ENCODE measurements at regions not wholly inside any gene's neighbourhood (a gene's known extent, or its start where the extent isn't known, plus 50 kb on each side); places are given as distances from the start of the nearest gene placed in this dataset.

GRCh38 chr5:131022811-131023497 lies 142.1 kb downstream of the HINT1 start:
- H3K4me3 Mint-ChIP-seq, result no peak overlapping the region
- H3K9me3 Mint-ChIP-seq, result peaks cover 0 to 4% (median 0%) of the 10 kb centered on the region in 7 donors
- H3K9ac ChIP-seq (ENCODE audit: insufficient read depth, low read length, poor library complexity, severe bottlenecking), result no peak overlapping the region
- H3K4me2 ChIP-seq (replicated peaks; ENCODE audit: extremely low read depth, low read length, poor library complexity, severe bottlenecking), result no peak overlapping the region
- H3K27ac Mint-ChIP-seq, result no peak overlapping the region
- H3K4me1 Mint-ChIP-seq, result peaks cover 18% of the 10 kb centered on the region
- H3K4me1 ChIP-seq (ENCODE audit: control insufficient read depth in 1 of 2, insufficient read depth in 2 of 2, low read length in 2 of 2), result peaks cover 12 to 20% of the 10 kb centered on the region in 2 donors
- DNase-seq, result no peak
- no peak overlapping the region for H2AFZ ChIP-seq (ENCODE audit: insufficient read depth, low read depth, low read length, poor library complexity, severe bottlenecking)
- no peaks in the 10 kb centered on the region for H3K27me3 ChIP-seq (ENCODE audit: control insufficient read depth in 2 of 2, insufficient read depth in 2 of 2, low read length in 2 of 2)
- no peaks in the 10 kb centered on the region for H3K27me3 Mint-ChIP-seq (ENCODE audit: low read depth in 3 of 3)
- H3K36me3 ChIP-seq (replicated peaks in 1 of 2; ENCODE audit: control insufficient read depth in 1 of 2, insufficient read depth in 2 of 2, low read length in 2 of 2), result no peaks in the 10 kb centered on the region
- H3K36me3 Mint-ChIP-seq, result no peaks in the 10 kb centered on the region
- no peaks in the 10 kb centered on the region for H3K9me3 ChIP-seq (replicated peaks in 1 of 2; ENCODE audit: control insufficient read depth in 1 of 2, insufficient read depth in 1 of 2, low read length in 2 of 2)
- no peaks in the 10 kb centered on the region for H3K79me2 ChIP-seq (ENCODE audit: insufficient read depth, low read length)
- no peak for TF ChIP-seq CTCF (IDR thresholded peaks at IDR 0.05)
- no peaks in the 10 kb centered on the region for H4K20me1 ChIP-seq (ENCODE audit: insufficient read depth, low read length)
- WGBS (ENCODE audit: insufficient coverage), result 86% methylated on average over 1 of the region's 1 CpG
- H3K4me3 ChIP-seq (replicated peaks in 1 of 3; ENCODE audit: low read depth in 2 of 3, low read length in 3 of 3), result no peak overlapping the region
- peak overlapping the region in 1 of 2 donors; percentile 26 for H3K27ac ChIP-seq (ENCODE audit: low read depth in 1 of 2, low read length in 2 of 2)
- intact Hi-C loops (cut with micrococcal nuclease), result no loop called here

GRCh38 chr5:131021646-131022045 lies 143.4 kb downstream of the HINT1 start:
- peaks cover 0 to 3% (median 0%) of the 10 kb centered on the region in 3 donors for H3K27me3 Mint-ChIP-seq (ENCODE audit: low read depth in 3 of 3)
- H3K4me3 Mint-ChIP-seq, result peak overlapping the region in 1 of 2 donors; percentile 14
- no peaks in the 10 kb centered on the region for H3K27me3 ChIP-seq (ENCODE audit: control insufficient read depth in 2 of 2, insufficient read depth in 2 of 2, low read length in 2 of 2)
- peak in 1 of 3 donors; percentile 4 for DNase-seq
- no peaks in the 10 kb centered on the region for H3K79me2 ChIP-seq (ENCODE audit: insufficient read depth, low read length)
- H3K27ac Mint-ChIP-seq, result no peak overlapping the region
- no peak overlapping the region for H3K4me3 ChIP-seq (replicated peaks in 1 of 3; ENCODE audit: low read depth in 2 of 3, low read length in 3 of 3)
- no peak overlapping the region for H3K27ac ChIP-seq (ENCODE audit: low read depth in 1 of 2, low read length in 2 of 2)
- H3K9me3 ChIP-seq (replicated peaks in 1 of 2; ENCODE audit: control insufficient read depth in 1 of 2, insufficient read depth in 1 of 2, low read length in 2 of 2), result no peaks in the 10 kb centered on the region
- WGBS (ENCODE audit: insufficient coverage), result 0% methylated on average over 1 of the region's 2 CpGs
- H3K9me3 Mint-ChIP-seq, result peaks cover 0 to 4% (median 2%) of the 10 kb centered on the region in 7 donors
- H4K20me1 ChIP-seq (ENCODE audit: insufficient read depth, low read length), result no peaks in the 10 kb centered on the region
- no peaks in the 10 kb centered on the region for H3K36me3 Mint-ChIP-seq
- TF ChIP-seq CTCF (IDR thresholded peaks at IDR 0.05), result no peak
- H3K36me3 ChIP-seq (replicated peaks in 1 of 2; ENCODE audit: control insufficient read depth in 1 of 2, insufficient read depth in 2 of 2, low read length in 2 of 2), result no peaks in the 10 kb centered on the region
- H3K4me1 Mint-ChIP-seq, result peaks cover 22% of the 10 kb centered on the region
- intact Hi-C loops (cut with micrococcal nuclease), result no loop called here
- peaks cover 12 to 20% of the 10 kb centered on the region in 2 donors for H3K4me1 ChIP-seq (ENCODE audit: control insufficient read depth in 1 of 2, insufficient read depth in 2 of 2, low read length in 2 of 2)
- H3K9ac ChIP-seq (ENCODE audit: insufficient read depth, low read length, poor library complexity, severe bottlenecking), result no peak overlapping the region
- no peak overlapping the region for H3K4me2 ChIP-seq (replicated peaks; ENCODE audit: extremely low read depth, low read length, poor library complexity, severe bottlenecking)
- H2AFZ ChIP-seq (ENCODE audit: insufficient read depth, low read depth, low read length, poor library complexity, severe bottlenecking), result no peak overlapping the region
